Skeletal muscle tissue (tissue), 3 donors: ENCODE measurements at regions not wholly inside any gene's neighbourhood (a gene's known extent, or its start where the extent isn't known, plus 50 kb on each side); places are given as distances from the start of the nearest gene placed in this dataset.
"Not testable (repeated sequence)": the region's sequence is repeated elsewhere in the genome, so short reads cannot be mapped to it uniquely, and the experiment has no call there.

Experiments used
- H3K27ac ChIP-seq: one replicate; pipeline ENCODE4 v1.7.0; 2013; ENCODE audit warnings: mild to moderate bottlenecking, low read depth, low read length, inconsistent platforms
- H3K27me3 ChIP-seq, 3 donors: one replicate each; pipeline ENCODE4 v1.7.0; 2013; ENCODE audit warnings: low read length in 3 of 3; ENCODE audit not compliant: control insufficient read depth in 3 of 3, insufficient read depth in 3 of 3
- H3K36me3 ChIP-seq, 3 donors: one replicate each; pipeline ENCODE4 v1.7.0; 2013; ENCODE audit warnings: low read length in 3 of 3; ENCODE audit not compliant: control insufficient read depth in 3 of 3, insufficient read depth in 3 of 3
- H3K4me1 ChIP-seq, 3 donors: one replicate each; pipeline ENCODE4 v1.7.0; 2013; ENCODE audit warnings: low read length in 3 of 3, mild to moderate bottlenecking in 3 of 3; ENCODE audit not compliant: control insufficient read depth in 3 of 3, insufficient read depth in 3 of 3
- H3K4me3 ChIP-seq, 3 donors: one replicate each; pipeline ENCODE4 v1.7.0; 2013; ENCODE audit warnings: low read length in 3 of 3
- H3K9ac ChIP-seq, 3 donors: one replicate each; pipeline ENCODE4 v1.7.0; 2013; ENCODE audit warnings: low read length in 3 of 3, mild to moderate bottlenecking in 3 of 3, moderate library complexity in 2 of 3, low read depth in 1 of 3
- H3K9me3 ChIP-seq, 3 donors: one replicate each; pipeline ENCODE4 v1.7.0; 2013; ENCODE audit warnings: low read length in 3 of 3; ENCODE audit not compliant: control insufficient read depth in 3 of 3
- donor health status: Osteomylitis.

- not testable (repeated sequence) for H3K4me3 ChIP-seq, H3K9me3 ChIP-seq, H3K27ac ChIP-seq, H3K4me1 ChIP-seq, H3K36me3 ChIP-seq, H3K9ac ChIP-seq, H3K27me3 ChIP-seq
These were observed 129.9 kb upstream of the PLEKHM1 start for GRCh38 chr17:45620468-45620867.

GRCh38 chr17:45621087-45621486 lies 130.6 kb upstream of the PLEKHM1 start:
- H3K36me3 ChIP-seq, H3K9ac ChIP-seq, H3K9me3 ChIP-seq, H3K4me3 ChIP-seq, H3K27me3 ChIP-seq, H3K27ac ChIP-seq, H3K4me1 ChIP-seq: not testable (repeated sequence)

DNA sequence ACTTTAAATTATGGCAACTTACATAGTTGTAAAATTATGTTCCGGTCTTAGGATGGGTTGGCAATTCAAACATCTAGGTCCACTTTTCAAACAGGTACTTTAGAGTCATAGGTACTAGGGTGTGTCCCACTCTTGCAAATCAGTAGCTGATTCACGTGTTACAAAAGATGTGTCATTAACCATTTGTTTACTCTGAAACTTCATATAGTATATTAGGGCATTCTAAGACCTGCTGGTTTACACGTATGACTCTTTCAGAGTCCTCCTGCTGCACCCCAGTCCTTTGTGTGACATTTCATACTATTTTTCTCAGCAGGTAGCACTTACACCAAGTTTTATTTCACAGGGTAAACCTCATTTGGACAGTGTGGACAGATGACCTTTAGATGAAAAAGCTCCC lies 131.8 kb upstream of the PLEKHM1 start:
- not testable (repeated sequence) for H3K27me3 ChIP-seq, H3K4me1 ChIP-seq, H3K4me3 ChIP-seq, H3K9ac ChIP-seq, H3K27ac ChIP-seq, H3K9me3 ChIP-seq, H3K36me3 ChIP-seq

DNA sequence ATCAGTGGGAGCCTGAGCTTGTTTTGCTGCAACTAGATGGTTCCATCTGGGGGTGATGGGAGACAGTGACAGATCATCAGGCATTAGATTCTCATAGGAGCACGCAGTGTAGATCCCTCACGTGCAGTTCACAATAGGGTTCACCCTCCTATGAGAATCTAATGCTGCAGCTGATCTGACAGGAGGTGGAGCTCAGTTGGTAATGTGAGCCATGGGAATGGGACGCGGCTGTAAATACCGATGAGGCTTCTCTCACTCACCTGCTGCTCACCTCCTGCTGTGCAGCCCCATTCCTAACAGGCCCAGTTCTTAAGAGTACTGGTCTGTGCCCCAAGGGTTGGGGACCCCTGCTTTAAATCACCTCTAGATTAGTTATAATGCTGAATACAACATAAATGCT lies 137.5 kb upstream of the PLEKHM1 start:
- Histone ChIP-seq H3K4me1 (no peaks in the 10 kb centered on the region), H3K27ac (no peak overlapping the region), H3K9ac (no peak overlapping the region), H3K36me3 (peaks cover 8 to 13% (median 11%) of the 10 kb centered on the region in 3 donors), H3K9me3 (no peaks in the 10 kb centered on the region), H3K27me3 (no peaks in the 10 kb centered on the region), H3K4me3 (no peak overlapping the region)

DNA sequence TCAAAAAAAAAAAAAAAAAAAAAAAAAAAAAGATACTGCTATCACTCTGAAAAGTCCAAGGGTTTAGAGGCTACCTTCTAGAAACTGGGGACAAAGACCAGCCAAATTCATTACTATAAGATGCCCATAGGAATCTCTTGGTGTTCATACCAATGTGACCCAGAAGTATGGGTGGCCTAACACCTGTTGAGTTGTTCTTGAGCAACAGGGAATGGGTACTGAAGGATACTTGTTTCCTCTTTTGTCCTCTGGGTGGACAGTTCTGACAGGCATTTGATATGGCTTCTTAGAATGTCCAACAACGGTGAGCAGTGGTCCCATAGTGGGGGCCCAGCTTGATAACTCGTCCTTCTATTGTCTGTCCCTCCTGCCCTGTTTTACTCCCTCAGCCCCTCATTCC lies 141.4 kb upstream of the PLEKHM1 start:
- no peaks in the 10 kb centered on the region for H3K27me3 ChIP-seq
- H3K27ac ChIP-seq, result no peak overlapping the region
- no peak overlapping the region for H3K4me3 ChIP-seq
- no peaks in the 10 kb centered on the region for H3K4me1 ChIP-seq
- peaks cover 12 to 27% (median 22%) of the 10 kb centered on the region in 3 donors for H3K36me3 ChIP-seq
- H3K9me3 ChIP-seq, result no peaks in the 10 kb centered on the region
- H3K9ac ChIP-seq, result no peak overlapping the region

GRCh38 chr17:45639297-45639849 lies 144.7 kb upstream of the CRHR1 start:
- Histone ChIP-seq H3K4me1 (no peaks in the 10 kb centered on the region), H3K36me3 (peaks cover 6 to 18% (median 12%) of the 10 kb centered on the region in 3 donors), H3K9ac (no peak overlapping the region), H3K4me3 (no peak overlapping the region), H3K27me3 (no peaks in the 10 kb centered on the region), H3K9me3 (no peaks in the 10 kb centered on the region), H3K27ac (no peak overlapping the region)

- Histone ChIP-seq H3K9me3 (no peaks in the 10 kb centered on the region), H3K36me3 (peaks cover 6 to 18% (median 10%) of the 10 kb centered on the region in 3 donors), H3K27ac (no peak overlapping the region), H3K9ac (no peak overlapping the region), H3K4me3 (no peak overlapping the region), H3K4me1 (no peaks in the 10 kb centered on the region), H3K27me3 (no peaks in the 10 kb centered on the region)
These were observed 143.8 kb upstream of the CRHR1 start for GRCh38 chr17:45640141-45640850.

GRCh38 chr17:45641541-45641940 lies 142.6 kb upstream of the CRHR1 start:
- Histone ChIP-seq H3K27me3 (peaks cover 0 to 5% (median 0%) of the 10 kb centered on the region in 3 donors), H3K36me3 (peaks cover 2 to 10% (median 4%) of the 10 kb centered on the region in 3 donors), H3K4me3 (no peak overlapping the region), H3K9ac (no peak overlapping the region), H3K27ac (no peak overlapping the region), H3K4me1 (no peaks in the 10 kb centered on the region), H3K9me3 (no peaks in the 10 kb centered on the region)

DNA sequence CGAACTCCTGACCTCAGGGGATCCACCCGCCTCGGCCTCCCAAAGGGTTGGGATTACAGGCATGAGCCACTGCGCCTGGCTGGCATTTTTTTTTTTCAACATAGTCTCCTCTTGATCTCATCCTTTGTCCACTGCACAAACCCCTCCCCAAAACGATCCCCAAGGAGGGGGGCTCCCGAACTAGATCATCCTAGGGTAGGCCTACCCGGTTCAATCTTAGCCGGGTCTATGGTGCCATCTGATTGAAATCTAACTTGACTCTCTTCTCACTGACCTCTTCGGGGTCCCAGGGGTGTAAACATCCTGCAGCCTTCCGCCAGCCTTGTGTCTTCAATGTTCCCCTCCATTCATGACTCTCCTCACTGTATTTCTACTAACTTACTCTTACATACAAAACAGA lies 140.5 kb upstream of the CRHR1 start:
- Histone ChIP-seq H3K9ac (no peak overlapping the region), H3K9me3 (no peaks in the 10 kb centered on the region), H3K4me1 (no peaks in the 10 kb centered on the region), H3K36me3 (peaks cover 0 to 3% (median 2%) of the 10 kb centered on the region in 3 donors), H3K4me3 (no peak overlapping the region), H3K27me3 (peaks cover 0 to 14% (median 0%) of the 10 kb centered on the region in 3 donors), H3K27ac (no peak overlapping the region)

GRCh38 chr17:45644637-45645036 lies 139.5 kb upstream of the CRHR1 start:
- not testable (repeated sequence) for H3K9ac ChIP-seq, H3K4me3 ChIP-seq, H3K4me1 ChIP-seq, H3K27ac ChIP-seq, H3K36me3 ChIP-seq, H3K9me3 ChIP-seq
- peaks cover 0 to 19% (median 2%) of the 10 kb centered on the region in 3 donors for H3K27me3 ChIP-seq
